CD14-positive monocyte (primary cell): ENCODE measurements at regions not wholly inside any gene's neighbourhood (a gene's known extent, or its start where the extent isn't known, plus 50 kb on each side); places are given as distances from the start of the nearest gene placed in this dataset.
A peak's percentile ranks its signal among the peaks of the same experiment; 100 is the strongest.

ENCODE experiments used
- DNase-seq, 3 donors: peaks; one replicate each; pipeline ENCODE4 v3.0.0-alpha.2; 2011 to 2022
- H2AFZ ChIP-seq: 2 replicates; pipeline ENCODE4 v1.6.0; 2012; ENCODE audit warnings: mild to moderate bottlenecking, low read depth, low read length, inconsistent platforms; ENCODE audit not compliant: insufficient read depth, poor library complexity, severe bottlenecking
- H3K27ac ChIP-seq, 2 donors: 1 replicate in 1 of 2; 2 replicates in 1 of 2; pipeline ENCODE4 v1.5.1; 2012 to 2013; ENCODE audit warnings: low read length in 2 of 2, control low read depth in 1 of 2, inconsistent platforms in 1 of 2, low read depth in 1 of 2, mild to moderate bottlenecking in 1 of 2
- H3K27me3 ChIP-seq, 2 donors: one replicate each; pipeline versions ENCODE4 v1.6.0 to v1.6.1; 2011 to 2013; ENCODE audit warnings: low read length in 2 of 2; ENCODE audit not compliant: control insufficient read depth in 2 of 2, insufficient read depth in 2 of 2
- H3K36me3 ChIP-seq, 2 donors: replicated peaks in 1 of 2; 1 replicate in 1 of 2; 2 replicates in 1 of 2; pipeline versions ENCODE4 v1.5.1 to v1.6.1; 2012 to 2013; ENCODE audit warnings: low read length in 2 of 2, control low read depth in 1 of 2, inconsistent platforms in 1 of 2, mild to moderate bottlenecking in 1 of 2; ENCODE audit not compliant: insufficient read depth in 2 of 2, control insufficient read depth in 1 of 2
- H3K4me1 ChIP-seq, 2 donors: 1 replicate in 1 of 2; 2 replicates in 1 of 2; pipeline versions ENCODE4 v1.5.1 to v1.6.1; 2012 to 2013; ENCODE audit warnings: low read length in 2 of 2, control low read depth in 1 of 2, inconsistent platforms in 1 of 2, mild to moderate bottlenecking in 1 of 2, moderate library complexity in 1 of 2; ENCODE audit not compliant: insufficient read depth in 2 of 2, control insufficient read depth in 1 of 2
- H3K4me2 ChIP-seq: replicated peaks from 2 replicates; pipeline ENCODE3; 2012; ENCODE audit warnings: low read length, moderate library complexity, mild to moderate bottlenecking; ENCODE audit not compliant: poor library complexity, severe bottlenecking; ENCODE audit errors: extremely low read depth
- H3K4me3 ChIP-seq, 3 experiments: fragments of 200-600 bp in 1 of 3; sonication (generic) in 1 of 3; replicated peaks in 1 of 3; 1 replicate in 2 of 3; 2 replicates in 1 of 3; pipeline ENCODE4 v1.5.1; 2011 to 2013; ENCODE audit warnings: low read length in 3 of 3, mild to moderate bottlenecking in 3 of 3, control low read depth in 2 of 3, low read depth in 2 of 3, inconsistent platforms in 1 of 3, moderate library complexity in 1 of 3
- H3K79me2 ChIP-seq: 2 replicates; pipeline ENCODE4 v1.6.0; 2012; ENCODE audit warnings: mild to moderate bottlenecking, control low read depth, inconsistent platforms, low read length, moderate library complexity; ENCODE audit not compliant: insufficient read depth
- H3K9ac ChIP-seq: 2 replicates; pipeline ENCODE4 v1.6.0; 2017; ENCODE audit warnings: low read length, mild to moderate bottlenecking; ENCODE audit not compliant: insufficient read depth, poor library complexity, severe bottlenecking
- H3K9me3 ChIP-seq, 2 donors: replicated peaks in 1 of 2; 1 replicate in 1 of 2; 2 replicates in 1 of 2; pipeline versions ENCODE4 v1.5.1 to v1.6.1; 2012 to 2013; ENCODE audit warnings: low read length in 2 of 2, control low read depth in 1 of 2; ENCODE audit not compliant: control insufficient read depth in 1 of 2, insufficient read depth in 1 of 2
- H4K20me1 ChIP-seq: 2 replicates; pipeline ENCODE4 v1.6.0; 2012; ENCODE audit warnings: mild to moderate bottlenecking, low read length, control low read depth, moderate library complexity; ENCODE audit not compliant: insufficient read depth
- H3K27ac Mint-ChIP-seq, 7 donors: one replicate each; pipeline ENCODE4 v1.8.0; 2020; ENCODE audit warnings: mild to moderate bottlenecking in 7 of 7, mixed read lengths in 7 of 7, moderate library complexity in 6 of 7, inconsistent platforms in 2 of 7
- H3K27me3 Mint-ChIP-seq, 3 donors: one replicate each; pipeline ENCODE4 v1.8.0; 2021 to 2022; ENCODE audit warnings: low read depth in 3 of 3, mild to moderate bottlenecking in 3 of 3, mixed read lengths in 3 of 3, moderate library complexity in 3 of 3, inconsistent platforms in 1 of 3
- H3K36me3 Mint-ChIP-seq, 2 donors: one replicate each; pipeline ENCODE4 v1.8.0; 2020; ENCODE audit warnings: mixed read lengths in 2 of 2, inconsistent platforms in 1 of 2, mild to moderate bottlenecking in 1 of 2
- H3K4me1 Mint-ChIP-seq: one replicate; pipeline ENCODE4 v1.8.0; 2020; ENCODE audit warnings: mild to moderate bottlenecking, mixed read lengths
- H3K4me3 Mint-ChIP-seq, 2 donors: one replicate each; pipeline ENCODE4 v1.8.0; 2020; ENCODE audit warnings: mild to moderate bottlenecking in 2 of 2, mixed read lengths in 2 of 2, moderate library complexity in 1 of 2
- H3K9me3 Mint-ChIP-seq, 7 donors: one replicate each; pipeline ENCODE4 v1.8.0; 2020 to 2022; ENCODE audit warnings: mixed read lengths in 7 of 7, mild to moderate bottlenecking in 6 of 7, moderate library complexity in 6 of 7, inconsistent platforms in 2 of 7
- WGBS: methylation state at CpG from one replicate; pipeline ENCODE4 v1.1.5; 2013; ENCODE audit warnings: missing lambda C conversion rate; ENCODE audit not compliant: insufficient coverage; 5-methylcytosine and 5-hydroxymethylcytosine counted together
- intact Hi-C, 2 donors: fragments of 100-400 bp; cut with micrococcal nuclease; formaldehyde crosslinking; loops; one replicate each; pipeline versions ENCODE4 v1.15.0 to v1.15.1; 2023
- TF ChIP-seq, protein P1 (sequence below): fragments of 200-600 bp; IDR thresholded peaks from one replicate; pipeline ENCODE4 v1.8.0; 2022; ENCODE audit warnings: antibody characterized with exemption, mild to moderate bottlenecking

DNA sequence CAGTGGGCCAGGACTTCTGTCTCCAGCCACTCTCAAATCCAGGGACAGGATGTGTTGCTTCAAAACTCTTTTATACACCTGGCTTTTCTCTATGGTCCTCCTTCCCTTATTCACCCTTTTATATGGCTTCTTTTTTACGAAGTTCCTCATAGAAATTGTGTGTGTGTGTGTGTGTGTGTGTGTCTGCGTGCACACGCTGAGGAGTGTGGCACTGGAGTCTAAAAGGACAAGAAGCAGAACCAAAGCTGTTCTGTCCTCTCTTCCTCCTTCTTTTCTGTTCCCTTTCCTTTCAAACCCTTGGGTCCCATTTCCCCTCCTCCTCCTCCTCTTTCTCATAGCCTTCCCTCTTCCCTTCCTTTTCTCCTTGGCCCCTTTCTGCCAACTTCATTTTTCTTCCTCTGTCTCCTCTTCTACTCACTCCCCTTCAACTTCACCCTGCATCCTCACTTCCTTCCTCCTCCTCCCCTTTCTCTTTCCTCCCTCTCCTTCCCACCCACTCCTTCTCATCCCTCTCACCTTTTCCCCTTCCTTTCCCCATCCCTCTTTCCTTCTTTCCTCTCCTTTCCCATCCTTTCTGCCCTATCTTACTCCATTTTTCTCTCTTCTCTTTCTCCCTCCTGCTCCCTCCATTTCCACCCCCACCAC lies 360.5 kb downstream of the MID1IP1 start:
- H3K27ac Mint-ChIP-seq = peak overlapping the region in 4 of 7 donors; percentile 54 to 83 (median 65)
- H3K27me3 ChIP-seq = peaks cover 0 to 2% of the 10 kb centered on the region in 2 donors
- no CpG with 5 or more reads among the region's 3 CpGs for WGBS
- H3K4me3 ChIP-seq = peak overlapping the region in 1 of 3 experiments; percentile 36
- peaks cover 11 to 28% (median 25%) of the 10 kb centered on the region in 3 donors for H3K27me3 Mint-ChIP-seq
- no peaks in the 10 kb centered on the region for H4K20me1 ChIP-seq
- TF ChIP-seq, protein P1, sequence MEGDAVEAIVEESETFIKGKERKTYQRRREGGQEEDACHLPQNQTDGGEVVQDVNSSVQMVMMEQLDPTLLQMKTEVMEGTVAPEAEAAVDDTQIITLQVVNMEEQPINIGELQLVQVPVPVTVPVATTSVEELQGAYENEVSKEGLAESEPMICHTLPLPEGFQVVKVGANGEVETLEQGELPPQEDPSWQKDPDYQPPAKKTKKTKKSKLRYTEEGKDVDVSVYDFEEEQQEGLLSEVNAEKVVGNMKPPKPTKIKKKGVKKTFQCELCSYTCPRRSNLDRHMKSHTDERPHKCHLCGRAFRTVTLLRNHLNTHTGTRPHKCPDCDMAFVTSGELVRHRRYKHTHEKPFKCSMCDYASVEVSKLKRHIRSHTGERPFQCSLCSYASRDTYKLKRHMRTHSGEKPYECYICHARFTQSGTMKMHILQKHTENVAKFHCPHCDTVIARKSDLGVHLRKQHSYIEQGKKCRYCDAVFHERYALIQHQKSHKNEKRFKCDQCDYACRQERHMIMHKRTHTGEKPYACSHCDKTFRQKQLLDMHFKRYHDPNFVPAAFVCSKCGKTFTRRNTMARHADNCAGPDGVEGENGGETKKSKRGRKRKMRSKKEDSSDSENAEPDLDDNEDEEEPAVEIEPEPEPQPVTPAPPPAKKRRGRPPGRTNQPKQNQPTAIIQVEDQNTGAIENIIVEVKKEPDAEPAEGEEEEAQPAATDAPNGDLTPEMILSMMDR = no peak
- H3K36me3 ChIP-seq = no peaks in the 10 kb centered on the region
- peak overlapping the region; percentile 27 to 77 for H3K4me3 Mint-ChIP-seq
- peaks cover 27 to 32% of the 10 kb centered on the region in 2 donors for H3K4me1 ChIP-seq
- no peaks in the 10 kb centered on the region for H3K79me2 ChIP-seq
- H3K27ac ChIP-seq = no peak overlapping the region
- peaks cover 0 to 2% of the 10 kb centered on the region in 2 donors for H3K36me3 Mint-ChIP-seq
- H3K4me1 Mint-ChIP-seq = peaks cover 32% of the 10 kb centered on the region
- H3K9me3 Mint-ChIP-seq = peaks cover 0 to 1% (median 0%) of the 10 kb centered on the region in 7 donors
- H3K4me2 ChIP-seq = peak overlapping the region; percentile 57
- peak; percentile 13 to 37 (median 21) for DNase-seq
- H2AFZ ChIP-seq = no peak overlapping the region
- intact Hi-C loops = no loop called here
- H3K9me3 ChIP-seq = no peaks in the 10 kb centered on the region
- H3K9ac ChIP-seq = no peak overlapping the region

DNA sequence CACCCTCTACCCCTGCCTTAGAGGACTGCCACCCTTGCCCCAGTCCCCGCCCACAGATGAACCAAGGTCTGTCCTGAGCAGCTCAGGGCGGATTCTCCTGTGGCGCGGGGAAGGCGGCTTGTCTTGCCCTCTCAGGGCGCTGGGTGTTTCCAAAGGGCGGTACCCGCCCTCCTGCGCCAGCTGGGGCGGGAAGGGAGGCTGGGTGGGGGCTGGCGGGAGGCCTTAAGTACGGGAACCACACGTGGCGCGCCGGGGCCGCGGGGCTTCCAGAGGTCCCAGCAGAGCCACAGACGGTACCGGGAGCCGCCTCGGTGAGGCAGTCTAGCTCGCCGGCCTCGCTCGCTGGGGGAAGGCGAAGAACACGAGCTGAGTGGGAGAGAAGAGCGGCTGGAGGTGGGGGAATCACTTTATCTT lies 361.1 kb downstream of the MID1IP1 start:
- Histone ChIP-seq H3K9me3 (no peaks in the 10 kb centered on the region), H3K27me3 (peaks cover 0 to 2% of the 10 kb centered on the region in 2 donors), H3K4me2 (peak overlapping the region; percentile 57), H3K27ac (no peak overlapping the region), H4K20me1 (no peaks in the 10 kb centered on the region), H3K79me2 (no peaks in the 10 kb centered on the region), H3K36me3 (no peaks in the 10 kb centered on the region), H3K9ac (no peak overlapping the region), H3K4me3 (peak overlapping the region in 1 of 3 experiments; percentile 36), H3K4me1 (peaks cover 27 to 32% of the 10 kb centered on the region in 2 donors), H2AFZ (no peak overlapping the region)
- H3K27me3 Mint-ChIP-seq = peaks cover 11 to 28% (median 25%) of the 10 kb centered on the region in 3 donors
- H3K36me3 Mint-ChIP-seq = peaks cover 0 to 2% of the 10 kb centered on the region in 2 donors
- TF ChIP-seq, protein P1 = peak; percentile 29
- peak overlapping the region; percentile 41 to 77 for H3K4me3 Mint-ChIP-seq
- intact Hi-C loops = no loop called here
- H3K9me3 Mint-ChIP-seq = peaks cover 0 to 1% (median 0%) of the 10 kb centered on the region in 7 donors
- peaks cover 32% of the 10 kb centered on the region for H3K4me1 Mint-ChIP-seq
- peak overlapping the region in 2 of 7 donors; percentile 21 to 46 for H3K27ac Mint-ChIP-seq
- WGBS = 0% methylated on average over 1 of the region's 29 CpGs
- DNase-seq = peak in 1 of 3 donors; percentile 43
